ENCODE measurements at regions not wholly inside any gene's neighbourhood (a gene's known extent, or its start where the extent isn't known, plus 50 kb on each side); places are given as distances from the start of the nearest gene placed in this dataset.

- TF ChIP-seq, protein P1, sequence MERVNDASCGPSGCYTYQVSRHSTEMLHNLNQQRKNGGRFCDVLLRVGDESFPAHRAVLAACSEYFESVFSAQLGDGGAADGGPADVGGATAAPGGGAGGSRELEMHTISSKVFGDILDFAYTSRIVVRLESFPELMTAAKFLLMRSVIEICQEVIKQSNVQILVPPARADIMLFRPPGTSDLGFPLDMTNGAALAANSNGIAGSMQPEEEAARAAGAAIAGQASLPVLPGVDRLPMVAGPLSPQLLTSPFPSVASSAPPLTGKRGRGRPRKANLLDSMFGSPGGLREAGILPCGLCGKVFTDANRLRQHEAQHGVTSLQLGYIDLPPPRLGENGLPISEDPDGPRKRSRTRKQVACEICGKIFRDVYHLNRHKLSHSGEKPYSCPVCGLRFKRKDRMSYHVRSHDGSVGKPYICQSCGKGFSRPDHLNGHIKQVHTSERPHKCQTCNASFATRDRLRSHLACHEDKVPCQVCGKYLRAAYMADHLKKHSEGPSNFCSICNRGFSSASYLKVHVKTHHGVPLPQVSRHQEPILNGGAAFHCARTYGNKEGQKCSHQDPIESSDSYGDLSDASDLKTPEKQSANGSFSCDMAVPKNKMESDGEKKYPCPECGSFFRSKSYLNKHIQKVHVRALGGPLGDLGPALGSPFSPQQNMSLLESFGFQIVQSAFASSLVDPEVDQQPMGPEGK (CRISPR knock-in tag; IDR thresholded peaks at IDR 0.05; ENCODE audit: borderline replicate concordance), result no peak
- TF ChIP-seq ZC3H10 (CRISPR knock-in tag; IDR thresholded peaks at IDR 0.05) (no peak), ESRRG (CRISPR knock-in tag; IDR thresholded peaks at IDR 0.05) (no peak), PPARA (CRISPR knock-in tag; IDR thresholded peaks at IDR 0.05; ENCODE audit: borderline replicate concordance) (no peak), POU6F1 (CRISPR knock-in tag; IDR thresholded peaks at IDR 0.05; ENCODE audit: borderline replicate concordance, low read depth) (no peak), SNAI2 (CRISPR knock-in tag; IDR thresholded peaks at IDR 0.05) (no peak), CSDC2 (CRISPR knock-in tag; IDR thresholded peaks at IDR 0.05) (no peak), GLIS3 (CRISPR knock-in tag; IDR thresholded peaks at IDR 0.05) (no peak), CREB5 (CRISPR knock-in tag; IDR thresholded peaks at IDR 0.05; ENCODE audit: low read depth) (no peak), ZNF8 (CRISPR knock-in tag; IDR thresholded peaks at IDR 0.05) (no peak), RARB (CRISPR knock-in tag; IDR thresholded peaks at IDR 0.05) (no peak), OSR1 (CRISPR knock-in tag; IDR thresholded peaks at IDR 0.05) (no peak), TCF4 (CRISPR knock-in tag; IDR thresholded peaks at IDR 0.05; ENCODE audit: borderline replicate concordance) (no peak)
- TF ChIP-seq, protein P2, sequence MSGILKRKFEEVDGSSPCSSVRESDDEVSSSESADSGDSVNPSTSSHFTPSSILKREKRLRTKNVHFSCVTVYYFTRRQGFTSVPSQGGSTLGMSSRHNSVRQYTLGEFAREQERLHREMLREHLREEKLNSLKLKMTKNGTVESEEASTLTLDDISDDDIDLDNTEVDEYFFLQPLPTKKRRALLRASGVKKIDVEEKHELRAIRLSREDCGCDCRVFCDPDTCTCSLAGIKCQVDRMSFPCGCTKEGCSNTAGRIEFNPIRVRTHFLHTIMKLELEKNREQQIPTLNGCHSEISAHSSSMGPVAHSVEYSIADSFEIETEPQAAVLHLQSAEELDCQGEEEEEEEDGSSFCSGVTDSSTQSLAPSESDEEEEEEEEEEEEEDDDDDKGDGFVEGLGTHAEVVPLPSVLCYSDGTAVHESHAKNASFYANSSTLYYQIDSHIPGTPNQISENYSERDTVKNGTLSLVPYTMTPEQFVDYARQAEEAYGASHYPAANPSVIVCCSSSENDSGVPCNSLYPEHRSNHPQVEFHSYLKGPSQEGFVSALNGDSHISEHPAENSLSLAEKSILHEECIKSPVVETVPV (CRISPR knock-in tag; IDR thresholded peaks at IDR 0.05), result no peak
Observed at GRCh38 chr5:88426441-88426840, 157.8 kb upstream of the TMEM161B start.
